HL-60 (cell line): ENCODE measurements at regions not wholly inside any gene's neighbourhood (a gene's known extent, or its start where the extent isn't known, plus 50 kb on each side); places are given as distances from the start of the nearest gene placed in this dataset.

ENCODE experiments used
- DNase-seq, 2 experiments: peaks; one replicate each; pipeline ENCODE4 v3.0.0-alpha.2; 2010 to 2020; ENCODE audit warnings: low read depth in 1 of 2, low spot score in 1 of 2
- H3K27ac ChIP-seq: fragments of 250-450 bp; sonication (Bioruptor Pico); replicated peaks from 2 replicates; pipeline ENCODE4 v1.5.1; 2020; ENCODE audit warnings: mild to moderate bottlenecking, moderate library complexity
- H3K27me3 ChIP-seq: fragments of 250-450 bp; sonication (Bioruptor Pico); 2 replicates; pipeline ENCODE4 v1.5.1; 2021; ENCODE audit warnings: mild to moderate bottlenecking, moderate library complexity; ENCODE audit not compliant: insufficient read depth, poor library complexity, severe bottlenecking
- H3K4me3 ChIP-seq: replicated peaks from 2 replicates; pipeline ENCODE4 v1.5.1; 2011; ENCODE audit warnings: mild to moderate bottlenecking, control low read depth, low read length; ENCODE audit not compliant: insufficient read depth
- GABPA ChIP-seq: IDR thresholded peaks from 2 replicates; pipeline ENCODE4 v1.6.1; 2012; ENCODE audit warnings: low read depth
- POLR2AphosphoS5 ChIP-seq: IDR thresholded peaks from 2 replicates; pipeline ENCODE4 v1.6.1; 2012; ENCODE audit warnings: low read depth
- REST ChIP-seq: IDR thresholded peaks from 2 replicates; pipeline ENCODE4 v1.6.1; 2012; ENCODE audit warnings: low read depth; ENCODE audit not compliant: insufficient replicate concordance
- SPI1 ChIP-seq: IDR thresholded peaks from 2 replicates; pipeline ENCODE4 v1.6.1; 2012; ENCODE audit warnings: low read depth, mild to moderate bottlenecking, borderline replicate concordance
- TF ChIP-seq, protein P1 (sequence below): IDR thresholded peaks from one replicate; pipeline ENCODE4 v1.5.1; 2011; ENCODE audit warnings: low read length, control low read depth, inconsistent platforms; ENCODE audit not compliant: insufficient read depth

DNA sequence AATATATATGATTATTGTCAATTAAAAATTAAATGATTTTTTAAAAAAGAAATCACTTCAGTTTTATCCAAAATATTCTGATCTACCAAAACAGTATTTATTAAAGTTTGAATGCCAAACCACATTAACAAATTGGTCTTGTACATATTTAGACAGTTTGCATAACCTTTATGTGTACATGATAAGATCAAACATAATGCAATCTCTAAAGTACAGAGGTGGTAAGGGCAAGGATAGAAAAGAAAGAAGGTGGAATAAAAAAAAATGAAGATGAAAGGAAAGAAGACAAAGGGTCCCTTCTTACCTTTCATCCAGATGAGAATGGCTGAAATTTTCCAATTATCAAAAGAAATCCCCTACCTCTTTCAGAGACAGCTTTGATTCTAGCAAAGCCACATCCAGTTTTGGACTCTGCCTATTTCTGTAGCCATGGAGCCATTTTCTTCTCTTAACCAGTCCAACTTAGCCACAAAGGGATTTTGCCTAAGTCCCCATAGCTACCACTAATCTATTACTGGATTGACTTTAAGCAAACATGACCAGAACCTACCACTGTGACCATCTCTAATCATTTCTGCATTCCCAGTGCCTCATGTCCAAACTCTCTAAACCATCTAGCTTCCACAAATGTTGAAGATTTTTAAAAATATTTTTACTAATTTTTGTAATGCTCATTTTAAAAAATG, 133.3 kb upstream of the TRPM3 start:
- DNase-seq, result no peak
- H3K27ac ChIP-seq, result no peak overlapping the region
- H3K4me3 ChIP-seq, result no peak overlapping the region
- no peaks in the 10 kb centered on the region for H3K27me3 ChIP-seq
- TF ChIP-seq REST, result no peak
- TF ChIP-seq GABPA, result no peak
- no peak for TF ChIP-seq SPI1
- TF ChIP-seq POLR2AphosphoS5, result no peak
- TF ChIP-seq, protein P1, sequence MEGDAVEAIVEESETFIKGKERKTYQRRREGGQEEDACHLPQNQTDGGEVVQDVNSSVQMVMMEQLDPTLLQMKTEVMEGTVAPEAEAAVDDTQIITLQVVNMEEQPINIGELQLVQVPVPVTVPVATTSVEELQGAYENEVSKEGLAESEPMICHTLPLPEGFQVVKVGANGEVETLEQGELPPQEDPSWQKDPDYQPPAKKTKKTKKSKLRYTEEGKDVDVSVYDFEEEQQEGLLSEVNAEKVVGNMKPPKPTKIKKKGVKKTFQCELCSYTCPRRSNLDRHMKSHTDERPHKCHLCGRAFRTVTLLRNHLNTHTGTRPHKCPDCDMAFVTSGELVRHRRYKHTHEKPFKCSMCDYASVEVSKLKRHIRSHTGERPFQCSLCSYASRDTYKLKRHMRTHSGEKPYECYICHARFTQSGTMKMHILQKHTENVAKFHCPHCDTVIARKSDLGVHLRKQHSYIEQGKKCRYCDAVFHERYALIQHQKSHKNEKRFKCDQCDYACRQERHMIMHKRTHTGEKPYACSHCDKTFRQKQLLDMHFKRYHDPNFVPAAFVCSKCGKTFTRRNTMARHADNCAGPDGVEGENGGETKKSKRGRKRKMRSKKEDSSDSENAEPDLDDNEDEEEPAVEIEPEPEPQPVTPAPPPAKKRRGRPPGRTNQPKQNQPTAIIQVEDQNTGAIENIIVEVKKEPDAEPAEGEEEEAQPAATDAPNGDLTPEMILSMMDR, result no peak

DNA sequence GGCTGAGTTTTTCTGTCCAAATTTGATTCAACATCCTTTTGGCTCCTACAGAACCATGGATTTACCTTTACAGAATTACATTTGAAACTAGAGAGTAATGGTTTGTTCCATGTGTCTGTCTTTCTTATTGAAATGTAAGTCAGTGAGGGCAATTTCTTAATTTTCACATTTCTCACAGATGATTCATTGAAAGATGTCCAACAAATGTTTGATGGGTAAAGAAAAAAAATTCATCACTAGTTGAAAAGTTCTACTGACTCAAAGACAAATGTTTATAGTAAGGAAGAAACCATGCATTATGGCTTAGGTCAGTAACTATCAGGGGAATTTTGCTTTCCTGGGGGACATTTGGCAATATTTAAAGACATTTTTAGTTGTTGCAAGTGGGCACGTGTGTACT, 131.6 kb upstream of the TRPM3 start:
- no peak for DNase-seq
- Histone ChIP-seq H3K27me3 (no peaks in the 10 kb centered on the region), H3K4me3 (no peak overlapping the region), H3K27ac (no peak overlapping the region)
- TF ChIP-seq POLR2AphosphoS5 (no peak), GABPA (no peak), REST (no peak), SPI1 (no peak)
- TF ChIP-seq, protein P1, result no peak

GRCh38 chr9:71250581-71250980, 129.2 kb upstream of the TRPM3 start:
- TF ChIP-seq, protein P1, result no peak
- TF ChIP-seq SPI1 (no peak), REST (no peak), GABPA (no peak), POLR2AphosphoS5 (no peak)
- no peak overlapping the region for H3K4me3 ChIP-seq
- no peak overlapping the region for H3K27ac ChIP-seq
- DNase-seq, result no peak
- no peaks in the 10 kb centered on the region for H3K27me3 ChIP-seq
